ENCODE measurements at regions not wholly inside any gene's neighbourhood (a gene's known extent, or its start where the extent isn't known, plus 50 kb on each side); places are given as distances from the start of the nearest gene placed in this dataset.

GRCh38 chr2:220663065-220663464 is 909.0 kb downstream of the EPHA4 start:
- TF ChIP-seq CTCF (IDR thresholded peaks at IDR 0.05; ENCODE audit: insufficient read depth, low read depth, low read length): no peak
- ChIA-PET POLR2A (no interaction called here), CTCF (no interaction called here)
- Histone ChIP-seq H3K4me3 (ENCODE audit: low read depth, low read length) (no peak overlapping the region), H3K27me3 (ENCODE audit: control insufficient read depth, insufficient read depth, low read length) (no peaks in the 10 kb centered on the region), H3K36me3 (ENCODE audit: control insufficient read depth, insufficient read depth, low read length) (no peaks in the 10 kb centered on the region)
- DNase-seq (ENCODE audit: low read depth): no peak

GRCh38 chr2:220664272-220665107 is 907.6 kb downstream of the EPHA4 start:
- no peaks in the 10 kb centered on the region for H3K36me3 ChIP-seq (ENCODE audit: control insufficient read depth, insufficient read depth, low read length)
- ChIA-PET POLR2A (interaction anchor here (0.6 kb wide), 1 partner anchor 282 kb away, joined by 6 read pairs; no protein-coding TSS in a partner anchor), CTCF (interaction anchor here (0.7 to 1.1 kb wide), 2 partner anchors 10 to 299 kb away, joined by 3 read pairs; no protein-coding TSS in a partner anchor)
- no peak overlapping the region for H3K4me3 ChIP-seq (ENCODE audit: low read depth, low read length)
- DNase-seq (ENCODE audit: low read depth): peak; percentile 15
- H3K27me3 ChIP-seq (ENCODE audit: control insufficient read depth, insufficient read depth, low read length): no peaks in the 10 kb centered on the region
- no peak for TF ChIP-seq CTCF (IDR thresholded peaks at IDR 0.05; ENCODE audit: insufficient read depth, low read depth, low read length)

- TF ChIP-seq CTCF (IDR thresholded peaks at IDR 0.05; ENCODE audit: insufficient read depth, low read depth, low read length): no peak
- Histone ChIP-seq H3K36me3 (ENCODE audit: control insufficient read depth, insufficient read depth, low read length) (no peaks in the 10 kb centered on the region), H3K4me3 (ENCODE audit: low read depth, low read length) (no peak overlapping the region), H3K27me3 (ENCODE audit: control insufficient read depth, insufficient read depth, low read length) (no peaks in the 10 kb centered on the region)
- CTCF ChIA-PET: interaction anchor here (1.1 kb wide), 1 partner anchor 10 kb away, joined by 3 read pairs; no protein-coding TSS in a partner anchor
- DNase-seq (ENCODE audit: low read depth): no peak
- POLR2A ChIA-PET: interaction anchor here (0.6 kb wide), 1 partner anchor 282 kb away, joined by 6 read pairs; no protein-coding TSS in a partner anchor
Observed at GRCh38 chr2:220665108-220665471, 907.0 kb downstream of the EPHA4 start.

- POLR2A ChIA-PET: interaction anchor here (0.6 kb wide), 1 partner anchor 399 kb away, joined by 3 read pairs; no protein-coding TSS in a partner anchor
- TF ChIP-seq CTCF (IDR thresholded peaks at IDR 0.05; ENCODE audit: insufficient read depth, low read depth, low read length): no peak
- no peak for DNase-seq (ENCODE audit: low read depth)
- H3K4me3 ChIP-seq (ENCODE audit: low read depth, low read length): no peak overlapping the region
- H3K27me3 ChIP-seq (ENCODE audit: control insufficient read depth, insufficient read depth, low read length): no peaks in the 10 kb centered on the region
- H3K36me3 ChIP-seq (ENCODE audit: control insufficient read depth, insufficient read depth, low read length): no peaks in the 10 kb centered on the region
- CTCF ChIA-PET: no interaction called here
Observed at GRCh38 chr2:220669324-220669723, 902.8 kb downstream of the EPHA4 start.

GRCh38 chr2:220670511-220670910 is 901.6 kb downstream of the EPHA4 start:
- ChIA-PET POLR2A (no interaction called here), CTCF (interaction anchor here (0.7 to 1.1 kb wide), 3 partner anchors 8 to 903 kb away, joined by 3 read pairs; no protein-coding TSS in a partner anchor)
- Histone ChIP-seq H3K36me3 (ENCODE audit: control insufficient read depth, insufficient read depth, low read length) (no peaks in the 10 kb centered on the region), H3K4me3 (ENCODE audit: low read depth, low read length) (no peak overlapping the region), H3K27me3 (ENCODE audit: control insufficient read depth, insufficient read depth, low read length) (no peaks in the 10 kb centered on the region)
- no peak for TF ChIP-seq CTCF (IDR thresholded peaks at IDR 0.05; ENCODE audit: insufficient read depth, low read depth, low read length)
- no peak for DNase-seq (ENCODE audit: low read depth)
